Liver (tissue), 8 donors: ENCODE measurements at regions not wholly inside any gene's neighbourhood (a gene's known extent, or its start where the extent isn't known, plus 50 kb on each side); places are given as distances from the start of the nearest gene placed in this dataset.

Experiments
- DNase-seq: peaks from one replicate; pipeline ENCODE4 v3.0.0-alpha.2; 2017; ENCODE audit warnings: low spot score
- H3K27ac ChIP-seq, 2 donors: one replicate each; pipeline ENCODE4 v1.7.0; 2013; ENCODE audit warnings: inconsistent platforms in 2 of 2, low read length in 2 of 2, control low read depth in 1 of 2, low read depth in 1 of 2, mild to moderate bottlenecking in 1 of 2
- H3K27me3 ChIP-seq, 4 donors: one replicate each; pipeline versions ENCODE4 v1.6.1 to v1.7.0; 2013; ENCODE audit warnings: low read length in 3 of 4, inconsistent platforms in 1 of 4, mild to moderate bottlenecking in 1 of 4, moderate library complexity in 1 of 4; ENCODE audit not compliant: control insufficient read depth in 4 of 4, insufficient read depth in 4 of 4
- H3K36me3 ChIP-seq, 4 donors: one replicate each; pipeline versions ENCODE4 v1.6.1 to v1.7.0; 2013; ENCODE audit warnings: low read length in 3 of 4, mild to moderate bottlenecking in 3 of 4, low read depth in 1 of 4, moderate library complexity in 1 of 4; ENCODE audit not compliant: control insufficient read depth in 4 of 4, insufficient read depth in 3 of 4
- H3K4me1 ChIP-seq, 4 donors: one replicate each; pipeline versions ENCODE4 v1.6.1 to v1.7.0; 2013; ENCODE audit warnings: low read length in 3 of 4, mild to moderate bottlenecking in 3 of 4, moderate library complexity in 1 of 4; ENCODE audit not compliant: control insufficient read depth in 4 of 4, insufficient read depth in 4 of 4
- H3K4me3 ChIP-seq, 3 donors: one replicate each; pipeline versions ENCODE4 v1.6.1 to v1.7.0; 2013; ENCODE audit warnings: low read length in 3 of 3, control low read depth in 1 of 3, low read depth in 1 of 3, mild to moderate bottlenecking in 1 of 3
- H3K9ac ChIP-seq, 2 donors: one replicate each; pipeline ENCODE4 v1.7.0; 2013; ENCODE audit warnings: low read length in 2 of 2, mild to moderate bottlenecking in 2 of 2, moderate library complexity in 2 of 2, control low read depth in 1 of 2, low read depth in 1 of 2
- H3K9me3 ChIP-seq, 4 donors: one replicate each; pipeline versions ENCODE4 v1.6.1 to v1.7.0; 2013; ENCODE audit warnings: low read length in 3 of 4; ENCODE audit not compliant: control insufficient read depth in 4 of 4
- EGR1 ChIP-seq, 2 donors: IDR thresholded peaks; 2 replicates each; pipeline ENCODE4 v1.6.1; 2016 to 2018; ENCODE audit warnings: antibody characterized with exemption in 2 of 2, low read depth in 2 of 2
- FOXA1 ChIP-seq: IDR thresholded peaks from 2 replicates; pipeline ENCODE4 v1.6.1; 2016; ENCODE audit warnings: antibody characterized with exemption
- FOXA2 ChIP-seq: IDR thresholded peaks from 2 replicates; pipeline ENCODE4 v1.6.1; 2016; ENCODE audit warnings: antibody characterized with exemption
- GABPA ChIP-seq, 2 donors: IDR thresholded peaks in 1 of 2; conservative IDR thresholded peaks in 1 of 2; 2 replicates each; pipeline ENCODE4 v1.6.1; 2016; ENCODE audit warnings: antibody characterized with exemption in 2 of 2, mild to moderate bottlenecking in 1 of 2, moderate library complexity in 1 of 2
- HNF4A ChIP-seq, 2 donors: conservative IDR thresholded peaks; 2 replicates each; pipeline ENCODE4 v1.6.1; 2016; ENCODE audit warnings: antibody characterized with exemption in 2 of 2, mild to moderate bottlenecking in 2 of 2
- HNF4G ChIP-seq: IDR thresholded peaks from 2 replicates; pipeline ENCODE4 v1.6.1; 2016; ENCODE audit warnings: antibody characterized with exemption
- JUND ChIP-seq, 2 donors: IDR thresholded peaks; 2 replicates each; pipeline ENCODE4 v1.6.1; 2016; ENCODE audit warnings: antibody characterized with exemption in 2 of 2
- NR2F2 ChIP-seq: IDR thresholded peaks from 2 replicates; pipeline ENCODE4 v1.6.1; 2016; ENCODE audit warnings: antibody characterized with exemption
- RAD21 ChIP-seq, 2 donors: IDR thresholded peaks; 2 replicates each; pipeline ENCODE4 v1.6.1; 2016; ENCODE audit warnings: antibody characterized with exemption in 2 of 2, mild to moderate bottlenecking in 2 of 2
- RXRA ChIP-seq, 2 donors: IDR thresholded peaks; 2 replicates each; pipeline ENCODE4 v1.6.1; 2017 to 2018; ENCODE audit warnings: antibody characterized with exemption in 2 of 2, mild to moderate bottlenecking in 1 of 2
- SP1 ChIP-seq: IDR thresholded peaks from 2 replicates; pipeline ENCODE4 v1.6.1; 2018; ENCODE audit warnings: antibody characterized with exemption, mild to moderate bottlenecking
- TAF1 ChIP-seq: conservative IDR thresholded peaks from 2 replicates; pipeline ENCODE4 v1.6.1; 2016; ENCODE audit warnings: antibody characterized with exemption, mild to moderate bottlenecking
- YY1 ChIP-seq: IDR thresholded peaks from 2 replicates; pipeline ENCODE4 v1.6.1; 2016; ENCODE audit warnings: antibody characterized with exemption, mild to moderate bottlenecking
- WGBS: extraction: QIAGEN DNeasy Blood & Tissue Kit; methylation state at CpG from one replicate; pipeline ENCODE4 v1.1.7; 2013; 5-methylcytosine and 5-hydroxymethylcytosine counted together
- TF ChIP-seq, protein P1 (sequence below): IDR thresholded peaks from 2 replicates; pipeline ENCODE4 v1.6.1; 2016; ENCODE audit warnings: antibody characterized with exemption
- TF ChIP-seq, protein P2 (sequence below): fragments of 150-350 bp; IDR thresholded peaks from 2 replicates; pipeline ENCODE4 v1.5.1; 2017; ENCODE audit warnings: improper control_type of control experiment, low read depth, low read length; ENCODE audit not compliant: missing input control
- TF ChIP-seq, protein P3 (sequence below): IDR thresholded peaks from 2 replicates; pipeline ENCODE4 v1.6.1; 2016; ENCODE audit warnings: antibody characterized with exemption
- TF ChIP-seq, protein P4 (sequence below): IDR thresholded peaks from 2 replicates; pipeline ENCODE4 v1.6.1; 2016; ENCODE audit warnings: antibody characterized with exemption
- TF ChIP-seq, protein P5 (sequence below): IDR thresholded peaks from 2 replicates; pipeline ENCODE4 v1.6.1; 2016; ENCODE audit warnings: antibody characterized with exemption, mild to moderate bottlenecking
- donor health status: healthy.
- donor health status: healthy.
- donor health status: healthy.
- donor health status: healthy.
- donor health status: healthy.

DNA sequence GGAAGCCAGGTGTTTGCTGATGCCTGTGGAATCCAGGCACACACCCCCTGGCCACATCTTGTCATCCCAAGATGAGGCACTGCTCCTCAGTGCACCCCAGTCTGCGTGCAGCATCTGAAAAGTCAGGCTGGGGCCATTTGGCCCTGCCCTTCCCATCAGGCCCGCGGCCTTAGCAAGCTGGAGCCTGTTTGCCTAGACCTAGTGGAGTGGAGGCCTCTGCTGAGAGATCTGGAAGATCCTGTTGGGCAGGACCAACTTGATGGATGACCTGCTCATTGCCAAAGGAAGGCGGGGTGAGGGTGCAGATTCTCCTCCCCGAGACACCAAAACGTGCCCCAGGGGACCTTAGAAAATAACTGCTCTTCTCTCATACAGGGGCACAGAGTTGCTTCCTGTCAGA is 220.2 kb downstream of the SHQ1 start:
- no peak for DNase-seq
- TF ChIP-seq FOXA1, result no peak
- no peak for TF ChIP-seq HNF4G
- TF ChIP-seq JUND (IDR thresholded peaks at IDR 0.05), result no peak
- TF ChIP-seq RXRA (IDR thresholded peaks at IDR 0.05), result no peak
- no peak for TF ChIP-seq FOXA2
- TF ChIP-seq, protein P1, sequence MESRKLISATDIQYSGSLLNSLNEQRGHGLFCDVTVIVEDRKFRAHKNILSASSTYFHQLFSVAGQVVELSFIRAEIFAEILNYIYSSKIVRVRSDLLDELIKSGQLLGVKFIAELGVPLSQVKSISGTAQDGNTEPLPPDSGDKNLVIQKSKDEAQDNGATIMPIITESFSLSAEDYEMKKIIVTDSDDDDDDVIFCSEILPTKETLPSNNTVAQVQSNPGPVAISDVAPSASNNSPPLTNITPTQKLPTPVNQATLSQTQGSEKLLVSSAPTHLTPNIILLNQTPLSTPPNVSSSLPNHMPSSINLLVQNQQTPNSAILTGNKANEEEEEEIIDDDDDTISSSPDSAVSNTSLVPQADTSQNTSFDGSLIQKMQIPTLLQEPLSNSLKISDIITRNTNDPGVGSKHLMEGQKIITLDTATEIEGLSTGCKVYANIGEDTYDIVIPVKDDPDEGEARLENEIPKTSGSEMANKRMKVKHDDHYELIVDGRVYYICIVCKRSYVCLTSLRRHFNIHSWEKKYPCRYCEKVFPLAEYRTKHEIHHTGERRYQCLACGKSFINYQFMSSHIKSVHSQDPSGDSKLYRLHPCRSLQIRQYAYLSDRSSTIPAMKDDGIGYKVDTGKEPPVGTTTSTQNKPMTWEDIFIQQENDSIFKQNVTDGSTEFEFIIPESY, result no peak
- TF ChIP-seq, protein P2, sequence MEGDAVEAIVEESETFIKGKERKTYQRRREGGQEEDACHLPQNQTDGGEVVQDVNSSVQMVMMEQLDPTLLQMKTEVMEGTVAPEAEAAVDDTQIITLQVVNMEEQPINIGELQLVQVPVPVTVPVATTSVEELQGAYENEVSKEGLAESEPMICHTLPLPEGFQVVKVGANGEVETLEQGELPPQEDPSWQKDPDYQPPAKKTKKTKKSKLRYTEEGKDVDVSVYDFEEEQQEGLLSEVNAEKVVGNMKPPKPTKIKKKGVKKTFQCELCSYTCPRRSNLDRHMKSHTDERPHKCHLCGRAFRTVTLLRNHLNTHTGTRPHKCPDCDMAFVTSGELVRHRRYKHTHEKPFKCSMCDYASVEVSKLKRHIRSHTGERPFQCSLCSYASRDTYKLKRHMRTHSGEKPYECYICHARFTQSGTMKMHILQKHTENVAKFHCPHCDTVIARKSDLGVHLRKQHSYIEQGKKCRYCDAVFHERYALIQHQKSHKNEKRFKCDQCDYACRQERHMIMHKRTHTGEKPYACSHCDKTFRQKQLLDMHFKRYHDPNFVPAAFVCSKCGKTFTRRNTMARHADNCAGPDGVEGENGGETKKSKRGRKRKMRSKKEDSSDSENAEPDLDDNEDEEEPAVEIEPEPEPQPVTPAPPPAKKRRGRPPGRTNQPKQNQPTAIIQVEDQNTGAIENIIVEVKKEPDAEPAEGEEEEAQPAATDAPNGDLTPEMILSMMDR, result no peak
- 92% methylated on average over 6 of the region's 6 CpGs for WGBS
- no peak overlapping the region for H3K9ac ChIP-seq
- H3K36me3 ChIP-seq, result no peaks in the 10 kb centered on the region
- no peak overlapping the region for H3K4me3 ChIP-seq
- H3K4me1 ChIP-seq, result no peaks in the 10 kb centered on the region
- H3K9me3 ChIP-seq, result no peaks in the 10 kb centered on the region
- H3K27me3 ChIP-seq, result no peaks in the 10 kb centered on the region
- H3K27ac ChIP-seq, result no peak overlapping the region

DNA sequence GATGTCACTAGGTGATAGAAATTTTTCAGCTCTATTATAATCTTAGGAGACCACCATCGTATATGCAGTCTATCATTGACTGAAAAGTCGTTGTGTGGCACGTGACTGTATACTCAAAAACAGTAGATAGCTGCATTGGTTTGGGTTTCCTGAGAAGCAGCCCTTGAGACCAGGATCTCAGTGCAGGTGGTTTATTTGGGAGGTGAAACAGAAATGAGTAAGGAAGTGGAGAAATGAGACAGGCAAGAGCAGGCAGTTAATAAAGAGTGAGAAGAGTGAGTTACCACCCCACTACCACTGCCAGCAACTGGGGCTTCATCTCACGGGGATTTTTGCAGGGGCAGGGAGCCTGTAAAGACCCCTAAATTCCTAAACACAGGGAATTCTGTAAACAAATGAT is 221.0 kb downstream of the SHQ1 start:
- no peaks in the 10 kb centered on the region for H3K4me1 ChIP-seq
- TF ChIP-seq FOXA2, result no peak
- TF ChIP-seq, protein P2, result no peak
- TF ChIP-seq RAD21 (IDR thresholded peaks at IDR 0.05), result no peak
- TF ChIP-seq, protein P1, result no peak
- no peak for TF ChIP-seq FOXA1
- TF ChIP-seq HNF4G, result no peak
- no peak for TF ChIP-seq JUND (IDR thresholded peaks at IDR 0.05)
- TF ChIP-seq GABPA (IDR thresholded peaks at IDR 0.05 in 1 of 2, conservative IDR thresholded peaks at IDR 0.05 in 1 of 2), result no peak
- no peak for TF ChIP-seq EGR1 (IDR thresholded peaks at IDR 0.05; ENCODE audit: low read depth in 2 of 2)
- no peak for TF ChIP-seq YY1
- TF ChIP-seq, protein P3, sequence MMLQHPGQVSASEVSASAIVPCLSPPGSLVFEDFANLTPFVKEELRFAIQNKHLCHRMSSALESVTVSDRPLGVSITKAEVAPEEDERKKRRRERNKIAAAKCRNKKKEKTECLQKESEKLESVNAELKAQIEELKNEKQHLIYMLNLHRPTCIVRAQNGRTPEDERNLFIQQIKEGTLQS, result no peak
- no peak for TF ChIP-seq SP1
- TF ChIP-seq HNF4A (conservative IDR thresholded peaks at IDR 0.05), result no peak
- no peak for TF ChIP-seq NR2F2
- no peak for TF ChIP-seq RXRA (IDR thresholded peaks at IDR 0.05)
- no peak for TF ChIP-seq TAF1
- TF ChIP-seq, protein P4, sequence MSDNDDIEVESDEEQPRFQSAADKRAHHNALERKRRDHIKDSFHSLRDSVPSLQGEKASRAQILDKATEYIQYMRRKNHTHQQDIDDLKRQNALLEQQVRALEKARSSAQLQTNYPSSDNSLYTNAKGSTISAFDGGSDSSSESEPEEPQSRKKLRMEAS, result no peak
- TF ChIP-seq, protein P5, sequence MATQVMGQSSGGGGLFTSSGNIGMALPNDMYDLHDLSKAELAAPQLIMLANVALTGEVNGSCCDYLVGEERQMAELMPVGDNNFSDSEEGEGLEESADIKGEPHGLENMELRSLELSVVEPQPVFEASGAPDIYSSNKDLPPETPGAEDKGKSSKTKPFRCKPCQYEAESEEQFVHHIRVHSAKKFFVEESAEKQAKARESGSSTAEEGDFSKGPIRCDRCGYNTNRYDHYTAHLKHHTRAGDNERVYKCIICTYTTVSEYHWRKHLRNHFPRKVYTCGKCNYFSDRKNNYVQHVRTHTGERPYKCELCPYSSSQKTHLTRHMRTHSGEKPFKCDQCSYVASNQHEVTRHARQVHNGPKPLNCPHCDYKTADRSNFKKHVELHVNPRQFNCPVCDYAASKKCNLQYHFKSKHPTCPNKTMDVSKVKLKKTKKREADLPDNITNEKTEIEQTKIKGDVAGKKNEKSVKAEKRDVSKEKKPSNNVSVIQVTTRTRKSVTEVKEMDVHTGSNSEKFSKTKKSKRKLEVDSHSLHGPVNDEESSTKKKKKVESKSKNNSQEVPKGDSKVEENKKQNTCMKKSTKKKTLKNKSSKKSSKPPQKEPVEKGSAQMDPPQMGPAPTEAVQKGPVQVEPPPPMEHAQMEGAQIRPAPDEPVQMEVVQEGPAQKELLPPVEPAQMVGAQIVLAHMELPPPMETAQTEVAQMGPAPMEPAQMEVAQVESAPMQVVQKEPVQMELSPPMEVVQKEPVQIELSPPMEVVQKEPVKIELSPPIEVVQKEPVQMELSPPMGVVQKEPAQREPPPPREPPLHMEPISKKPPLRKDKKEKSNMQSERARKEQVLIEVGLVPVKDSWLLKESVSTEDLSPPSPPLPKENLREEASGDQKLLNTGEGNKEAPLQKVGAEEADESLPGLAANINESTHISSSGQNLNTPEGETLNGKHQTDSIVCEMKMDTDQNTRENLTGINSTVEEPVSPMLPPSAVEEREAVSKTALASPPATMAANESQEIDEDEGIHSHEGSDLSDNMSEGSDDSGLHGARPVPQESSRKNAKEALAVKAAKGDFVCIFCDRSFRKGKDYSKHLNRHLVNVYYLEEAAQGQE, result no peak
- WGBS, result 92% methylated on average over 4 of the region's 4 CpGs
- no peak overlapping the region for H3K9ac ChIP-seq
- no peak overlapping the region for H3K4me3 ChIP-seq
- H3K27ac ChIP-seq, result no peak overlapping the region
- DNase-seq, result no peak
- H3K9me3 ChIP-seq, result no peaks in the 10 kb centered on the region
- no peaks in the 10 kb centered on the region for H3K27me3 ChIP-seq
- H3K36me3 ChIP-seq, result no peaks in the 10 kb centered on the region
